H9 (cell line): ENCODE measurements at regions not wholly inside any gene's neighbourhood (a gene's known extent, or its start where the extent isn't known, plus 50 kb on each side); places are given as distances from the start of the nearest gene placed in this dataset.

ENCODE experiments used
- DNase-seq: peaks from one replicate; pipeline ENCODE4 v3.0.0-alpha.2; 2017
- H2AFZ ChIP-seq: one replicate; pipeline ENCODE4 v1.6.1; 2013; ENCODE audit warnings: mild to moderate bottlenecking, low read length, control low read depth, moderate library complexity
- H2AK5ac ChIP-seq: 2 replicates; pipeline ENCODE4 v1.6.1; 2013; ENCODE audit warnings: low read length, control low read depth, mixed read lengths; ENCODE audit not compliant: insufficient read length
- H2BK120ac ChIP-seq: one replicate; pipeline ENCODE4 v1.6.1; 2013; ENCODE audit warnings: low read depth, mild to moderate bottlenecking, low read length, control low read depth, inconsistent platforms; ENCODE audit not compliant: poor library complexity, severe bottlenecking
- H2BK12ac ChIP-seq: 2 replicates; pipeline ENCODE4 v1.6.1; 2013; ENCODE audit warnings: low read length, control low read depth, mixed read lengths, low read depth; ENCODE audit not compliant: insufficient read length
- H2BK15ac ChIP-seq: 2 replicates; pipeline ENCODE4 v1.6.1; 2013; ENCODE audit warnings: low read depth, low read length, control low read depth
- H2BK20ac ChIP-seq: one replicate; pipeline ENCODE4 v1.6.1; 2013; ENCODE audit warnings: low read depth, mild to moderate bottlenecking, low read length, control low read depth, inconsistent platforms; ENCODE audit not compliant: poor library complexity, severe bottlenecking
- H2BK5ac ChIP-seq: 2 replicates; pipeline ENCODE4 v1.6.1; 2013; ENCODE audit warnings: low read length, control low read depth, mixed read lengths; ENCODE audit not compliant: insufficient read length
- H3K14ac ChIP-seq: 2 replicates; pipeline ENCODE4 v1.6.1; 2013; ENCODE audit warnings: low read length, control low read depth; ENCODE audit not compliant: insufficient read depth
- H3K18ac ChIP-seq: 2 replicates; pipeline ENCODE4 v1.6.1; 2013; ENCODE audit warnings: low read depth, mild to moderate bottlenecking, mixed read lengths, low read length, control low read depth; ENCODE audit not compliant: insufficient read length
- H3K23ac ChIP-seq: 2 replicates; pipeline ENCODE4 v1.6.1; 2013; ENCODE audit warnings: low read length, control low read depth, mixed read lengths, low read depth; ENCODE audit not compliant: insufficient read length
- H3K23me2 ChIP-seq: 2 replicates; pipeline ENCODE4 v1.6.1; 2013; ENCODE audit warnings: low read depth, mild to moderate bottlenecking, mixed read lengths, low read length, control low read depth; ENCODE audit not compliant: insufficient read length, poor library complexity, severe bottlenecking
- H3K27ac ChIP-seq: 2 replicates; pipeline ENCODE4 v1.5.1; 2013; ENCODE audit warnings: low read length, control low read depth, mixed read lengths, low read depth; ENCODE audit not compliant: insufficient read length
- H3K27me3 ChIP-seq: 2 replicates; pipeline ENCODE4 v1.6.1; 2013; ENCODE audit warnings: low read length, control low read depth, inconsistent platforms; ENCODE audit not compliant: insufficient read depth
- H3K4ac ChIP-seq: 2 replicates; pipeline ENCODE4 v1.6.1; 2013; ENCODE audit warnings: low read depth, mild to moderate bottlenecking, control low read depth, inconsistent platforms, low read length, moderate library complexity
- H3K4me1 ChIP-seq: 2 replicates; pipeline ENCODE4 v1.6.1; 2013; ENCODE audit warnings: low read length, control low read depth, inconsistent platforms; ENCODE audit not compliant: insufficient read depth
- H3K4me2 ChIP-seq: 2 replicates; pipeline ENCODE4 v1.6.1; 2013; ENCODE audit warnings: low read length, control low read depth, mixed read lengths; ENCODE audit not compliant: insufficient read length, insufficient read depth
- H3K56ac ChIP-seq: 2 replicates; pipeline ENCODE4 v1.6.1; 2013; ENCODE audit warnings: low read depth, mild to moderate bottlenecking, mixed read lengths, low read length, control low read depth; ENCODE audit not compliant: insufficient read length
- H3K79me1 ChIP-seq: 2 replicates; pipeline ENCODE4 v1.6.1; 2013; ENCODE audit warnings: low read depth, mild to moderate bottlenecking, moderate library complexity, low read length, control low read depth, inconsistent platforms; ENCODE audit not compliant: insufficient read depth, poor library complexity, severe bottlenecking
- H3K79me2 ChIP-seq: 2 replicates; pipeline ENCODE4 v1.6.1; 2013; ENCODE audit warnings: low read length, control low read depth, inconsistent platforms; ENCODE audit not compliant: insufficient read depth
- H3K9ac ChIP-seq: 2 replicates; pipeline ENCODE4 v1.6.1; 2013; ENCODE audit warnings: low read length, control low read depth, mixed read lengths; ENCODE audit not compliant: insufficient read length; ENCODE audit errors: extremely low read depth
- H3K9me3 ChIP-seq: one replicate; pipeline ENCODE4 v1.6.1; 2013; ENCODE audit warnings: low read depth, low read length, inconsistent platforms; ENCODE audit not compliant: control insufficient read depth
- H3T11ph ChIP-seq: one replicate; pipeline ENCODE4 v1.6.1; 2013; ENCODE audit warnings: mild to moderate bottlenecking, low read length, control low read depth, inconsistent platforms
- H4K20me1 ChIP-seq: one replicate; pipeline ENCODE4 v1.6.1; 2013; ENCODE audit not compliant: control insufficient read depth, insufficient read length, insufficient read depth
- H4K5ac ChIP-seq: 2 replicates; pipeline ENCODE4 v1.6.1; 2013; ENCODE audit warnings: low read depth, mild to moderate bottlenecking, mixed read lengths, low read length, control low read depth; ENCODE audit not compliant: insufficient read length
- H4K8ac ChIP-seq: replicated peaks from 2 replicates; pipeline ENCODE4 v1.6.1; 2013; ENCODE audit warnings: low read length, control low read depth, mixed read lengths, low read depth; ENCODE audit not compliant: insufficient read length
- H4K91ac ChIP-seq: 2 replicates; pipeline ENCODE4 v1.6.1; 2013; ENCODE audit warnings: low read depth, mild to moderate bottlenecking, moderate library complexity, mixed read lengths, low read length, control low read depth; ENCODE audit not compliant: insufficient read length
- H3K27ac Mint-ChIP-seq, 3 experiments: 2 replicates in 2 of 3; 3 replicates in 1 of 3; pipeline ENCODE4 v1.8.0; 2020 to 2021; ENCODE audit warnings: mixed read lengths in 3 of 3, mild to moderate bottlenecking in 1 of 3, moderate library complexity in 1 of 3
- H3K27me3 Mint-ChIP-seq: 2 replicates; pipeline ENCODE4 v1.8.0; 2021; ENCODE audit warnings: low read depth, mild to moderate bottlenecking, moderate library complexity, mixed read lengths
- H3K36me3 Mint-ChIP-seq, 3 experiments: 2 replicates in 2 of 3; 3 replicates in 1 of 3; pipeline ENCODE4 v1.8.0; 2020 to 2021; ENCODE audit warnings: low read depth in 3 of 3, mixed read lengths in 3 of 3; ENCODE audit not compliant: insufficient read depth in 1 of 3
- H3K4me1 Mint-ChIP-seq, 2 experiments: 2 replicates each; pipeline ENCODE4 v1.8.0; 2020; ENCODE audit warnings: mixed read lengths in 2 of 2
- H3K4me3 Mint-ChIP-seq, 2 experiments: 2 replicates in 1 of 2; 3 replicates in 1 of 2; pipeline ENCODE4 v1.8.0; 2020 to 2021; ENCODE audit warnings: mild to moderate bottlenecking in 2 of 2, mixed read lengths in 2 of 2, moderate library complexity in 1 of 2
- H3K9me3 Mint-ChIP-seq, 2 experiments: 2 replicates in 1 of 2; 3 replicates in 1 of 2; pipeline ENCODE4 v1.8.0; 2020; ENCODE audit warnings: mild to moderate bottlenecking in 2 of 2, mixed read lengths in 2 of 2, moderate library complexity in 1 of 2
- CTCF ChIP-seq: fragments of 200-600 bp; sonication (generic); conservative IDR thresholded peaks from 3 replicates; pipeline ENCODE4 v1.8.0; 2021; ENCODE audit warnings: antibody characterized with exemption, mild to moderate bottlenecking
- WGBS: extraction: QIAGEN DNeasy Blood & Tissue Kit; methylation state at CpG from one replicate; pipeline ENCODE4 v1.1.7; 2013; ENCODE audit warnings: missing lambda C conversion rate, low lambda C conversion rate, mixed read lengths; ENCODE audit not compliant: insufficient read length; ENCODE audit errors: extremely low coverage; 5-methylcytosine and 5-hydroxymethylcytosine counted together

DNA sequence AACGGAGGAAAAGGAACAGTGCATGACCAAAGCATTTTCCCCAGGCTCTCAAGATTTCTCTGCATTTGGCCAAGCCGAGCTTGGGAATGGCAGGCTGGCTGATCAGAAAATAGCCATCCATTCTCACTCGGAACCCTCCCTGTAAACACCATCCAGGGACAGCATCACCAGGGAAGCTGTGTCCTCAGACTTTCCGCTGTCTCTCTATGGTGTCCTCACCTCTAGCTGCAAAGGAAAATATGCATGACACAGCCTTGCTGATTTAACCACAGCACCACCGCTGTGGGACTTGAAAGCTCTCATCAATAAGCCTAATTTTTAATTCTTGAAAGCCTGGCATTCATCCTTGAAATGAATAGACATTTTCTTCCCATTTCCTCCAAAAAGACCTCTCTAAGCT lies 311.7 kb downstream of the EIPR1 start:
- Histone ChIP-seq H3K18ac (no peak overlapping the region), H4K5ac (no peak overlapping the region), H3K4ac (no peak overlapping the region), H3K14ac (no peak overlapping the region), H2AFZ (no peak overlapping the region), H2BK12ac (no peak overlapping the region), H3K9me3 (no peaks in the 10 kb centered on the region), H3K79me1 (no peaks in the 10 kb centered on the region), H2BK120ac (no peak overlapping the region), H4K20me1 (no peaks in the 10 kb centered on the region), H2BK5ac (no peak overlapping the region), H3K79me2 (no peaks in the 10 kb centered on the region), H3K23me2 (no peaks in the 10 kb centered on the region), H4K8ac (no peak overlapping the region), H2BK20ac (no peak overlapping the region), H2BK15ac (no peak overlapping the region), H4K91ac (no peak overlapping the region), H3K23ac (no peak overlapping the region), H3K4me2 (no peak overlapping the region), H3K27me3 (no peaks in the 10 kb centered on the region), H3K56ac (no peak overlapping the region), H2AK5ac (no peak overlapping the region), H3T11ph (no peak overlapping the region), H3K4me1 (no peaks in the 10 kb centered on the region), H3K9ac (no peak overlapping the region), H3K27ac (no peak overlapping the region)
- no peak for TF ChIP-seq CTCF
- Mint-ChIP-seq H3K27ac (peak overlapping the region in 1 of 3 experiments; percentile 61; a peak in 1 of 7 replicates), H3K9me3 (peaks cover 3 to 4% of the 10 kb centered on the region in 2 experiments; a peak in 4 of 5 replicates), H3K36me3 (peaks cover 0 to 5% (median 1%) of the 10 kb centered on the region in 3 experiments; a peak in 3 of 7 replicates), H3K27me3 (peaks cover 3% of the 10 kb centered on the region; the same call in 1 of the 2 replicates), H3K4me1 (peaks cover 12 to 20% of the 10 kb centered on the region in 2 experiments), H3K4me3 (no peak overlapping the region)
- DNase-seq = no peak
- WGBS = no CpG with 5 or more reads among the region's 5 CpGs
